NCI-H82 (cell line): ENCODE measurements at regions not wholly inside any gene's neighbourhood (a gene's known extent, or its start where the extent isn't known, plus 50 kb on each side); places are given as distances from the start of the nearest gene placed in this dataset.
"Not testable (repeated sequence)": the region's sequence is repeated elsewhere in the genome, so short reads cannot be mapped to it uniquely, and the experiment has no call there.

Experiments used
- DNase-seq: peaks from one replicate; lab custom pipeline; 2025; lab: John Stamatoyannopoulos, UW

- DNase-seq = no peak
Observed at GRCh38 chr7:125834421-125834820, 904.8 kb upstream of the POT1 start.

- DNase-seq = no peak
Observed at GRCh38 chr7:125833839-125834238, 904.2 kb upstream of the POT1 start.

GRCh38 chr7:125830743-125831142 is 901.1 kb upstream of the POT1 start:
- DNase-seq = no peak

- no peak for DNase-seq
Observed at GRCh38 chr7:125828153-125828700, 898.6 kb upstream of the POT1 start.

- no peak for DNase-seq
Observed at GRCh38 chr7:125823538-125823937, 893.9 kb upstream of the POT1 start.

GRCh38 chr7:125820495-125820894 is 890.9 kb upstream of the POT1 start:
- DNase-seq = no peak

GRCh38 chr7:125814100-125814499 is 884.5 kb upstream of the POT1 start:
- no peak for DNase-seq

GRCh38 chr7:125806491-125806890 is 876.9 kb upstream of the POT1 start:
- not testable (repeated sequence) for DNase-seq

GRCh38 chr7:125804273-125804672 is 874.6 kb upstream of the POT1 start:
- no peak for DNase-seq

GRCh38 chr7:125780153-125780552 is 850.5 kb upstream of the POT1 start:
- no peak for DNase-seq

GRCh38 chr7:125775317-125775716 is 845.7 kb upstream of the POT1 start:
- DNase-seq = no peak

- DNase-seq = peak; percentile 98
Observed at GRCh38 chr7:125773113-125773785, 843.6 kb upstream of the POT1 start.

- DNase-seq = no peak
Observed at GRCh38 chr7:125747966-125748365, 818.3 kb upstream of the POT1 start.

GRCh38 chr7:125746510-125746909 is 816.9 kb upstream of the POT1 start:
- DNase-seq = no peak

- no peak for DNase-seq
Observed at GRCh38 chr7:125727215-125727614, 797.6 kb upstream of the POT1 start.

GRCh38 chr7:125695626-125696025 is 766.0 kb upstream of the POT1 start:
- no peak for DNase-seq

- no peak for DNase-seq
Observed at GRCh38 chr7:125683156-125683555, 753.5 kb upstream of the POT1 start.

GRCh38 chr7:125681508-125681907 is 751.9 kb upstream of the POT1 start:
- DNase-seq = no peak

GRCh38 chr7:125678771-125679170 is 749.1 kb upstream of the POT1 start:
- DNase-seq = no peak

GRCh38 chr7:125675640-125676039 is 746.0 kb upstream of the POT1 start:
- no peak for DNase-seq

GRCh38 chr7:125675169-125675568 is 745.5 kb upstream of the POT1 start:
- DNase-seq = no peak

- DNase-seq = peak; percentile 57
Observed at GRCh38 chr7:125670926-125671572, 741.4 kb upstream of the POT1 start.

- DNase-seq = peak; percentile 12
Observed at GRCh38 chr7:125668321-125668993, 738.8 kb upstream of the POT1 start.
